ENCODE measurements at regions not wholly inside any gene's neighbourhood (a gene's known extent, or its start where the extent isn't known, plus 50 kb on each side); places are given as distances from the start of the nearest gene placed in this dataset.

- Mint-ChIP-seq H3K27me3 (peaks cover 28% of the 10 kb centered on the region), H3K9me3 (ENCODE audit: low read depth) (no peaks in the 10 kb centered on the region), H3K36me3 (peaks cover 1% of the 10 kb centered on the region), H3K4me1 (peaks cover 16% of the 10 kb centered on the region), H3K4me3 (no peak overlapping the region), H3K27ac (no peak overlapping the region)
- DNase-seq, result no peak
- CTCF ChIA-PET, result no interaction called here
- ATAC-seq, result no peak
These were observed 95.1 kb upstream of the ARID2 start for GRCh38 chr12:45634273-45634917.

GRCh38 chr12:45637242-45637641 is 92.3 kb upstream of the ARID2 start:
- no peak overlapping the region for H3K27ac Mint-ChIP-seq
- H3K4me1 Mint-ChIP-seq, result peaks cover 12% of the 10 kb centered on the region
- no peak overlapping the region for H3K4me3 Mint-ChIP-seq
- H3K36me3 Mint-ChIP-seq, result peaks cover 1% of the 10 kb centered on the region
- no peaks in the 10 kb centered on the region for H3K9me3 Mint-ChIP-seq (ENCODE audit: low read depth)
- ATAC-seq (no peak), DNase-seq (no peak)
- CTCF ChIA-PET, result interaction anchor here (0.8 to 1.5 kb wide), 3 partner anchors 24 to 93 kb away, joined by 3 to 4 read pairs (median 3); no protein-coding TSS in a partner anchor
- H3K27me3 Mint-ChIP-seq, result peaks cover 13% of the 10 kb centered on the region

DNA sequence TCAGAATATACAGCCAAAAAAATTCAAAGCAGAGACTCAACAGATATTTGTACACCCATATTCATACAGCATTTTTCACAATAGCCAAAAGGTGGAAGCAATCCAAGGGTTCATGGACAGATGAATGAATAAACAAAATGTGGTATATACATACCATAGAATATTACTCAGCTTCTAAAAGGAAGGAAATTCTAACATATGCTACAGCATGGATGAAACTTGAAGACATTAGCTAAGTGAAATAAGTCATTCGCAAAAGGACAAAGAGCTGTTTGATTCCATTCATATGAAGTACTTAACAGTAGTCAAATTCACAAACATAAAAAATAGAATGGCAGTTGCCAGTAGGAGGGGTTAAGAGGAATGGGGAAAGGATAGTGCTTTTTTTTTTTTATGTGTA is 91.8 kb upstream of the ARID2 start:
- CTCF ChIA-PET, result interaction anchor here (0.8 kb wide), 2 partner anchors 24 to 89 kb away, joined by 3 read pairs; no protein-coding TSS in a partner anchor
- H3K4me3 Mint-ChIP-seq, result no peak overlapping the region
- peaks cover 12% of the 10 kb centered on the region for H3K4me1 Mint-ChIP-seq
- H3K27ac Mint-ChIP-seq, result no peak overlapping the region
- peaks cover 1% of the 10 kb centered on the region for H3K36me3 Mint-ChIP-seq
- no peak for DNase-seq
- peaks cover 11% of the 10 kb centered on the region for H3K27me3 Mint-ChIP-seq
- ATAC-seq, result no peak
- no peaks in the 10 kb centered on the region for H3K9me3 Mint-ChIP-seq (ENCODE audit: low read depth)

GRCh38 chr12:45638386-45638785 is 91.1 kb upstream of the ARID2 start:
- Mint-ChIP-seq H3K4me1 (peaks cover 12% of the 10 kb centered on the region), H3K9me3 (ENCODE audit: low read depth) (no peaks in the 10 kb centered on the region), H3K27me3 (peaks cover 10% of the 10 kb centered on the region), H3K4me3 (no peak overlapping the region), H3K27ac (no peak overlapping the region), H3K36me3 (peaks cover 1% of the 10 kb centered on the region)
- DNase-seq, result no peak
- ATAC-seq, result no peak
- CTCF ChIA-PET, result no interaction called here

GRCh38 chr12:45644541-45644940 is 85.0 kb upstream of the ARID2 start:
- Mint-ChIP-seq H3K27me3 (peaks cover 11% of the 10 kb centered on the region), H3K27ac (peak overlapping the region; percentile 80), H3K4me1 (peaks cover 15% of the 10 kb centered on the region), H3K4me3 (peak overlapping the region; percentile 46), H3K9me3 (ENCODE audit: low read depth) (peaks cover 2% of the 10 kb centered on the region), H3K36me3 (peaks cover 15% of the 10 kb centered on the region)
- DNase-seq, result no peak
- CTCF ChIA-PET, result interaction anchor here (0.6 to 1.3 kb wide), 4 partner anchors 21 to 425 kb away, joined by 3 to 4 read pairs (median 3); no protein-coding TSS in a partner anchor
- peak; percentile 67 for ATAC-seq

DNA sequence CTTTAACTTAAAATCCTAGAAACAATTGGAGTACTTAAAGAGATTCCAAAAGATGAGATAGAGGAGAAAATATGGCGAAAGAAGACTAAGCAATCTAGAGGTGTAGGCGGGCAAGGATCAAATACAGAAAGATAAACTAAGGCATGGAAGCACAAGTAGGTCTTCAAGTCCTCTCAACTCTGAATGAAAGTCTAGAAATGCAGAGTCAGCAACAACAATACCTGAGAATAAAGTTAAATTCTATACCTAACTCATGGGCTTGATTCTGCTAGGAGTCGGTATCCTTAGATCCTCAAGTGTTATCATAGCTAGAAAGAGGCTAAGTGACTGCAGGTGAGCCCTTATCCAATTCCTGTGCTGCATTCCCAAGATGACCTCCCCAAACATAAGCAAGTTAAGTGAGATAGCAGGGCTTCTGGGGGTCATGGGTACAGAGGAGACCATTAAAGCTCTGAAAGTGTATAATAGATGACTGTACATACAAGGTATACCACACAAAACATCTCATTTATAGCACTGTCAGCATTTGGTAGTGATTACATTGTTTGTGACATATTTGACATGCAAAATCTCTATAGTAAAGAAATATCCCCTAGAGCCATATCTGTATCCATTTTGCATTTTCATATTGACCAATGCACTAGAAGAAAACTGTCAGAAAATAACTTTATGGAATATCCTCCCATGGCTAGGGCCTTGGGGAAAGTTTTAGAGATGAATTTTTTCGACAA is 82.5 kb upstream of the ARID2 start:
- H3K4me3 Mint-ChIP-seq, result no peak overlapping the region
- no peak for ATAC-seq
- H3K4me1 Mint-ChIP-seq, result peaks cover 15% of the 10 kb centered on the region
- peaks cover 15% of the 10 kb centered on the region for H3K36me3 Mint-ChIP-seq
- no peak overlapping the region for H3K27ac Mint-ChIP-seq
- CTCF ChIA-PET, result interaction anchor here (1.6 kb wide), 1 partner anchor 10 kb away, joined by 3 read pairs; no protein-coding TSS in a partner anchor
- DNase-seq, result no peak
- peaks cover 2% of the 10 kb centered on the region for H3K9me3 Mint-ChIP-seq (ENCODE audit: low read depth)
- H3K27me3 Mint-ChIP-seq, result peaks cover 22% of the 10 kb centered on the region

GRCh38 chr12:45648070-45648469 is 81.4 kb upstream of the ARID2 start:
- ATAC-seq (no peak), DNase-seq (no peak)
- Mint-ChIP-seq H3K27ac (no peak overlapping the region), H3K9me3 (ENCODE audit: low read depth) (peaks cover 2% of the 10 kb centered on the region), H3K36me3 (peaks cover 15% of the 10 kb centered on the region), H3K27me3 (peaks cover 22% of the 10 kb centered on the region), H3K4me3 (no peak overlapping the region), H3K4me1 (peaks cover 15% of the 10 kb centered on the region)
- CTCF ChIA-PET, result interaction anchor here (1.6 kb wide), 2 partner anchors 8 to 63 kb away, joined by 3 read pairs; no protein-coding TSS in a partner anchor

- H3K4me3 Mint-ChIP-seq, result no peak overlapping the region
- ATAC-seq, result no peak
- CTCF ChIA-PET, result interaction anchor here (0.9 to 1.8 kb wide), 4 partner anchors 11 to 79 kb away, joined by 3 to 6 read pairs (median 4); partner anchors contain the start of gene ARID2
- H3K4me1 Mint-ChIP-seq, result peaks cover 5% of the 10 kb centered on the region
- no peak overlapping the region for H3K27ac Mint-ChIP-seq
- DNase-seq, result no peak
- H3K9me3 Mint-ChIP-seq (ENCODE audit: low read depth), result peaks cover 2% of the 10 kb centered on the region
- H3K36me3 Mint-ChIP-seq, result peaks cover 8% of the 10 kb centered on the region
- H3K27me3 Mint-ChIP-seq, result peaks cover 23% of the 10 kb centered on the region
These were observed 78.5 kb upstream of the ARID2 start for GRCh38 chr12:45651029-45651428.

GRCh38 chr12:45654002-45654665 is 75.4 kb upstream of the ARID2 start:
- H3K9me3 Mint-ChIP-seq (ENCODE audit: low read depth), result no peaks in the 10 kb centered on the region
- no peak for DNase-seq
- no peaks in the 10 kb centered on the region for H3K36me3 Mint-ChIP-seq
- peaks cover 24% of the 10 kb centered on the region for H3K27me3 Mint-ChIP-seq
- H3K27ac Mint-ChIP-seq, result no peak overlapping the region
- H3K4me1 Mint-ChIP-seq, result peaks cover 5% of the 10 kb centered on the region
- no peak overlapping the region for H3K4me3 Mint-ChIP-seq
- CTCF ChIA-PET, result interaction anchor here (3.1 to 3.3 kb wide), 2 partner anchors 71 to 110 kb away, joined by 9 to 23 read pairs; no protein-coding TSS in a partner anchor
- ATAC-seq, result no peak

GRCh38 chr12:45655186-45655585 is 74.3 kb upstream of the ARID2 start:
- peaks cover 3% of the 10 kb centered on the region for H3K9me3 Mint-ChIP-seq (ENCODE audit: low read depth)
- no peak overlapping the region for H3K27ac Mint-ChIP-seq
- CTCF ChIA-PET, result interaction anchor here (0.6 to 3.3 kb wide), 7 partner anchors 15 to 485 kb away, joined by 3 to 23 read pairs (median 5); no protein-coding TSS in a partner anchor

GRCh38 chr12:45655743-45656142 is 73.8 kb upstream of the ARID2 start:
- Mint-ChIP-seq H3K27ac (no peak overlapping the region), H3K9me3 (ENCODE audit: low read depth) (peaks cover 5% of the 10 kb centered on the region), H3K4me3 (no peak overlapping the region), H3K27me3 (peaks cover 15% of the 10 kb centered on the region), H3K36me3 (peaks cover 7% of the 10 kb centered on the region), H3K4me1 (peaks cover 5% of the 10 kb centered on the region)
- no peak for DNase-seq
- CTCF ChIA-PET, result interaction anchor here (0.6 to 3.3 kb wide), 7 partner anchors 8 to 485 kb away, joined by 3 to 23 read pairs (median 5); no protein-coding TSS in a partner anchor
- ATAC-seq, result no peak

More at GRCh38 chr12:45655186-45655585, 74.3 kb upstream of the ARID2 start:
- Mint-ChIP-seq H3K4me1 (peaks cover 5% of the 10 kb centered on the region), H3K27me3 (peaks cover 17% of the 10 kb centered on the region), H3K36me3 (peaks cover 4% of the 10 kb centered on the region), H3K4me3 (no peak overlapping the region)
- DNase-seq, result peak; percentile 77
- peak; percentile 100 for ATAC-seq

- ATAC-seq, result no peak
- CTCF ChIA-PET, result no interaction called here
- no peak for DNase-seq
- H3K36me3 Mint-ChIP-seq, result peaks cover 10% of the 10 kb centered on the region
- peaks cover 6% of the 10 kb centered on the region for H3K9me3 Mint-ChIP-seq (ENCODE audit: low read depth)
- H3K27me3 Mint-ChIP-seq, result peaks cover 16% of the 10 kb centered on the region
- H3K27ac Mint-ChIP-seq, result no peak overlapping the region
- no peak overlapping the region for H3K4me3 Mint-ChIP-seq
- H3K4me1 Mint-ChIP-seq, result peaks cover 5% of the 10 kb centered on the region
These were observed 71.5 kb upstream of the ARID2 start for GRCh38 chr12:45658020-45658419.

- ATAC-seq (no peak), DNase-seq (no peak)
- CTCF ChIA-PET, result no interaction called here
- no peak overlapping the region for H3K27ac Mint-ChIP-seq
- peaks cover 16% of the 10 kb centered on the region for H3K36me3 Mint-ChIP-seq
- peaks cover 14% of the 10 kb centered on the region for H3K4me1 Mint-ChIP-seq
- H3K4me3 Mint-ChIP-seq, result no peak overlapping the region
- H3K27me3 Mint-ChIP-seq, result peaks cover 20% of the 10 kb centered on the region
- peaks cover 6% of the 10 kb centered on the region for H3K9me3 Mint-ChIP-seq (ENCODE audit: low read depth)
These were observed 69.2 kb upstream of the ARID2 start for GRCh38 chr12:45660330-45660729.
